NCI-H526 (cell line): ENCODE measurements at regions not wholly inside any gene's neighbourhood (a gene's known extent, or its start where the extent isn't known, plus 50 kb on each side); places are given as distances from the start of the nearest gene placed in this dataset.
A peak's percentile ranks its signal among the peaks of the same experiment; 100 is the strongest.
"Not testable (repeated sequence)": the region's sequence is repeated elsewhere in the genome, so short reads cannot be mapped to it uniquely, and the experiment has no call there.

Experiments used
- DNase-seq, 2 experiments: peaks; one replicate each; lab custom pipeline; 2025; lab: John Stamatoyannopoulos, UW

DNA sequence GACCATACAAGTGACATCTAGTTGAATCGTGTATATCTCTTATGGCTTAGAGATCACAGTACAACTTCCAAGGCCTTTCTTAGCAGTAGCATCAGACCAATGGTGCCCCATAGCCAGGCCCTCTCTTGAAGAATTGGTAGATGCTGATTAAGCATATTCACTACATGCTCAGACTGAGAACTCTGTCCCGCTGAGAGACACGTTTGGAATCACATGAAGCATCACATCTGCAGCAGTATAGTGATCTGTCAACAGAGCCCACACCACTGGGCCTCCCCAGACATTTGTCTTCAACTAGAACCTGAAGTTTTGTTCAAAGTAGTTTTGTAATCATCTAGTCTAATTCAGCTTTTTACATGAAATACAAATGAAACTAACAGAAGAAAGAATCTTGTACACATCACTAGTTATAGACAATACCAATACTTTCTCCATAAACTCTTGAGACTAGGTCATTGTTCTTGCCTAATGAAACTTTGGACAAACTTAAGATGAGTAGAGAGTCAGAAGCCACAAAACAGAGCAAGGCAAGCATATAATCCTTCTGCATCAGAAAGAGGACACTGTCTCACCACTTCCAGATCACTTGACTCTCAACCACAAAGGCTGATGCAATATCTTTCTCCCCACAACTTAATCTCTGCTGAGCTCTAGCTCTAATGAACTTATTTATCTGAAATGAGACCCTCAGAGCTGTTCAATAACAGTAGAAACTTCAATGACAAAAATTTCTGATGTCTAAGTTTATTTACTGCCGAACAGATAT, 182.7 kb downstream of the TBX18 start:
- no peak for DNase-seq

DNA sequence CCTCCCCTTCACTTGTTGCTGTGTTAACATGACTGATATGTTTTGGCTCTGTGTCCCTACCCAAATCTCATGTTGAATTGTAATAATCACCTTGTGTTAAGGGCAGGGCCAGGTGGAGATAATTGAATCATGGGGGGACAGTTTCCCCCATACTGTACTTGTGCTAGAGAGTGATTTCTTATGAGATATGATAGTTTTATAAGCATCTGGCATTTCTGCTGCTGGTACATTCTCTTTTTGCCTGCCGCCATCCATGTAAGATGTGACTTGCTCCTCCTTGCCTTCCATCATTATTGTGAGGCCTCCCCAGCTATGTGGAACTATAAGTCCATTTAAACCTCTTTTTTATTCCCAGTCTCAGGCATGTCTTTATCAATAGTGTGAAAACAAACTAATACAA, 185.0 kb downstream of the TBX18 start:
- DNase-seq = no peak

DNA sequence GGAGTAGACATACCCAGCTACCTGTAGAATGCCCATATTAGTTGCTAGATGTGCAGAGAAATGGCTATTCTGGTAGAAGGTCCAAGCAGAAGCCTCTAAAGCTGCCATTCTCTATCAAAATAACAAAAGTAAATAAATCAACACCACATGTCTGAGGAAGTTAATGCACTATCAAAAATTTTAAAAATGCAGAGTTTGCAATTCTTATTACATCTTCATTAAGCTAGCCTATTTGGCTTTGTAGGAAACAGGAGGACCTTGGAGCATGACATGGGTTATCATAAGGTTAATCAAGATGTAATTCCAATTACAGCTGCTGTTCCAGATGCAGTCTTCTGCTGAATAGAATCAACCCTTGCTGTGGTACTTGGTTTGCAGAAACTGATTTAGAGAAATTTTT, 188.4 kb downstream of the TBX18 start:
- no peak for DNase-seq

DNA sequence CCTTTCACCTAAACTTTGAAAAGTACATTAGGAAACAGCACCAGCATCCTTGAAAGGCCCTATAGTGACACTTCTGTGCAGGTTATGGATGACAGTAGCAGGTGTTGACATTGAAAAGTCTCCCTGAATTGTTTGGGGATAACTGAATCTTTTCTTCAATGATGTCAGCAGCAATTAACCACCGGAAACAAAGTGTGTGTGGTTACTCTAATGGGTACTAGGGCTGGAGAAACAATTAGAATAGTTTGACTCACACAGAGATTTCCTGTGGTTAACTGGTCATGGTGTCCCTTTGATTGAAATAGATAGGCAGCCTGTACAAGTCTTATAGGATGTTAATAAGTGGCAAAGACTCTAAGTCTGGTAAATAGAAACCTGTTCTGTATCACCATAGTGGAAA, 189.1 kb downstream of the TBX18 start:
- no peak for DNase-seq

DNA sequence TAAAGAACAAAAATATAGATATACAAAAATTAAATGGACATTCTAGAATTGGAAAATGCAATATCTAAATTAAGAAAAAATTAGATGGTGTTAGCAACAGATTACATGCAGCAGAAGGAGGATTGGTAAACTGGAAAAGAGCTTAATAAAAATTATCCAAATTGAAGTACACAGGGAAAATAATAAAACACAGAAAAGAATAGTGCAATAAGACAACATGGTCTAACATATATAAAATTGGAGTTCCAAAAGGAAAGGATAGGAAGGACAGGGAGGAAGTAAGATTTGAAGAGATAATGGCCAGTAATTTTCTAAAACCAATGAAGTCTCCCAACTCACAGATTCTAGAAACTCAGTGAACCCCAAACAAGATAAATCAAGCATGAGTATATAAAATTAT, 194.5 kb downstream of the TBX18 start:
- no peak for DNase-seq

DNA sequence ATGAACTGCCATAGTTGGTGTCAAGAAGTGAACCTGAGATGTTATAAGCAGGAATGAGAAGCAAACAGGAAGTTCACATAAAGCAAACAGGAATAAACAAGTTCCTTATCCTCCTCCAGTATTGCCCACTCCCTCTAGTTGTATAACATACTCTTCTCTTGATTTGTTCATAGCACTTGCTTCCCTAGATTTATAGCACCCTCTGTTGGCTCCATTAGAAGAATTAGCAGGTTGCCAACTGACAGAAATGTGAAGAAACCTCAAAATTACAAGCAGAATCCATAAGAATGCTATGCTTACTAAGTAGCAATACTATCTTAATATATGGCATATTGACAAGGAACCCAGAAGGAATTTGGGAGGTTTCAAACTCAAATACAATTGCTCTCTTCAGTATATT, 195.4 kb downstream of the TBX18 start:
- DNase-seq = peak in 1 of 2 experiments; percentile 1

DNA sequence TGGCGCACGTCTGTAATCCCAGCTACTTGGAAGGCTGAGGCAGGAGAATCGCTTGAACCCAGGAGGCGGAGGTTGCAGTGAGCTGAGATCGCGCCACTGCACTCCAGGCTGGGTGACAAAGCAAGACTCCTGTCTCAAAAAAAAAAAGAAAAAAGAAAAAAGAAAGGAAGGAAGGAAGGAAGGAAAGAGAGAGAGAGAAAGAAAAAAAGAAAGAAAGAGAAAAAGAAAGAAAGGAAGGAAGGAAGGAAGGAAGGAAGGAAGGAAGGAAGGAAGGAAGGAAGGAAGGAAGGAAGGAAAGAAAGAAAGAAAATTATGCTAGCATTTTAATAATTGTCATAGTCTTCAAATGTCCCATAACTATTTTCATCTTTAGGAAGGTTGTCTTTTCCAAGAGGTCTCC, 198.7 kb downstream of the TBX18 start:
- DNase-seq = not testable (repeated sequence)

DNA sequence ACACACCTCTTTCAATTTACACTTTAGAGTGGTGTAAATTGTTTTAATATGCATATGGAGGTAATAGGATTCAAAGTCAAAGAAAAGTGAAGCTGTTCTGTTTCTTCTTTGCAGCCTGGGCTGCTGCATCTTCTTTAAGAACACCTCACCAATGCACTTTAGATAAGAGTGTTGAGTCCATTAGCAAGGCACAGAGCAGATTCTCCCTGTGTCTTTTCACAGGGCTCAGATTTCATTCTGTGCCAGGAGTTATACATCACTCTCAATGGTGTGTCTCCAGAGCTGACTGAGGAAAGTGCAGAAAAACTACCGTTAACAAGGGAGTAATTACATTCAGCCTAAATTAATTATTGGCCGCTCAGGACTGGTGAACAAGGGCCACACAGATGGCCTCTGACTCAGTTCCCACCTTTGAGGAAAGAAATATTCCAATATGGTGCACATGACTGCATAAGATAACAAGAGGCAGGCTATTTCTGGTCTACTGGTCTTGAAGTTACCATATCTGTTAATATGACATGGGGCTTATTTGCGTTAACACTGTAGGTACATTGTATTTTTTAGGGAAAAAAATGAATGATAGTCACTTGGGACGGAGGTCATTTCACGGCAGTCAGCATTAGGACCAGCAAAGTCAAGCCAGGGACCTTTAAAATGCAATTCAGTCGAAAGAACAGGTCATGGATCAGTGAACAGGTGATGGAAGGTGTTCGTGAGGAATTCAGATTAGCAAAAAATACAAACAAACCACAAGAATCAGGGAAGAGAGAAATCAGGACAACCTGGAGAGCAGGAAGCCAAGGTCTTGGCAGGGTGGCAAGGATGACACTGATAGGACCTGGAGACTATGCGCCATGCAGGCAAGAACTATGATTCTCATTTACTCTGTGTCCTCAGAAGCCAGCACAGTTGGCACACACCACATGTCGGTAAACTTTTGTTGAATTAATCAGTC, 203.7 kb downstream of the TBX18 start:
- no peak for DNase-seq

DNA sequence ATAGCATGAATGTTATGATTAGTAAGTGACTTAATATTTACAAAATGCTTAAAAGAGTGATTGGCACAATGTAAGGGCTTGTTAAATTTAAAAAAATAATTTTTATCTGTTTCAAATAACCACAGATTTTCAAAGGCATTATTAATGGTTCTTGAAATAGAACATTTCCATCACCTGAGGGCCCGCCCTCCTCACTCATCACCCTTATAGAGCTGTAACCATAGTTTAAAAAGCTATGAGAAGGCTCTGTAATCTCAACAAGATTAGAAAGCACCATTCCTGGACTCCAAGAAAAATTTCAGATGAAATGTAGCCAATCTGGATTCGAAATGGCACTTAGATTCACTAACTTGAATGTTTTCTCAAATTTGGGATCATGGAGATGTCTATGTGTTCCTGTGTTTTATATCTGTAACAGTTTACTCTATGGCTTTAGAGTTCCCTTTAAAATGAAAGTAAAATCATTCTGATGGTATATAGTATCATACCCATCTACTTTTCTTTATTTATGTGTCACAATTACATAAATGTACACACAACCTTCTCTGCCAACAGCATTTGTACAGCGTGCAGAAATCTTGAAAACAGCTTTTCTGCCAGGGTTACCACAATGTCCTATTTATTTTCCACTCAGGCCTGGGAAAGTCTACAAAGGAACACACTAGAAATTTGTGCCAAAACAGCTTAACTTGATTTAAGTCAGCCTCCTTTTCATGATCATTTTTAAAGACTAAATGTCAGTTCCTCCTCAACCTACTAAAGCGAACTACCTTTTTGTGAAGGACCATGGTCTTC, 207.7 kb downstream of the TBX18 start:
- DNase-seq = no peak

DNA sequence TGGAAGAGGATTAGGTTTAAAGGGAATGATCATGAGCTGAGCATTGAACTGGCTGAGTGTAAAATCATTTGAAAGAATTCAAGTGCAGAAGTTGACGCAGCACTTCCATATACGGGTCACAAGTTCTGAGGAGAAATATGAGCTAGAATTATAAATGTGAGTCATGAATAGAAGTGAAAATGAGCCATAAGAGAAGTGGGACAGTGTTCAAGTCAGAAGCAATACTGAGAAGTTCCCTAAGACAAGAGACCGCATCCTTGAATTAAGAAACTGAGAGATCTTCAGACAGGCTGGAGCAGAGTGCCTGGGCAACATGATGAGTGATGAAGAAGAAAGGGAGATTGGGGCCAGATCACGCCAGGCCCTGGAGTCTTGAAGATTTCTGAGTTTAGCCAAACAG, 209.7 kb downstream of the TBX18 start:
- no peak for DNase-seq

DNA sequence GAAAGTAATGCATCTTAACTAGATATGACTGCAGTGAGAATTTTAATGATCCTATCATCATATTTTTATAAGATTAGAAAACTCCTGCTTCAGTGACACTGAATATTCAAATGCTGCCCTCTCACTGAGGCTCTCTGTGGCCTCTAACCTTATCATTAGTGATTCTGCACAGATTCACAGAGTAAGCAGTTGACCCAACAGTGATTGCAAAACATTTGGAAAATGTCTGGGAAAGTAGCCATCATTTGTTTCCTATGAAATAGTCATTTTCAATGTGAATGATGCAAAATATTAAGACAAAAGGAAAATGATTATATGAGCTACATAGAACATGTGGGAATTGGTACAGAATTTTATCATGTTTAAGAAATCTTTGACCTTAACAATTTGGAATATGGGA, 210.3 kb downstream of the TBX18 start:
- DNase-seq = no peak

DNA sequence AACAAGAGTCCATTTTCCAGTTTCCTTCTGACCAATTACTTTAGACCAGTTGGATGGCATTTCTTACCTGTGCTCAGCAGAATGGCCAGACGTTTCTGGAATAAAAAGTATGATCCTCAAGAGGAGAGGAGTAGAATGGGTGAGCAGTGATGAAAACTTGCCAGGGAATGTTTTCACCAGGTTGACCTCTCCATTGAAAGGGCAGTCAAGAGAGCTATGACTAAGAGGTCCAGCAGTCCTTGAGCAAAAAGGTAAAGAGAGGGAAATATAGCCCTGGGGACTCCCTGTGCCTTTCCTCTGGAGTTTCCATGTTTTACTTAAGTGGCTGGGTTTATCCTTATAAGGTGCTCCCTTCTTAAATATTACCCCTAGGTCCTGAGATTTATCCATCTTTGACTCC, 210.9 kb downstream of the TBX18 start:
- no peak for DNase-seq

DNA sequence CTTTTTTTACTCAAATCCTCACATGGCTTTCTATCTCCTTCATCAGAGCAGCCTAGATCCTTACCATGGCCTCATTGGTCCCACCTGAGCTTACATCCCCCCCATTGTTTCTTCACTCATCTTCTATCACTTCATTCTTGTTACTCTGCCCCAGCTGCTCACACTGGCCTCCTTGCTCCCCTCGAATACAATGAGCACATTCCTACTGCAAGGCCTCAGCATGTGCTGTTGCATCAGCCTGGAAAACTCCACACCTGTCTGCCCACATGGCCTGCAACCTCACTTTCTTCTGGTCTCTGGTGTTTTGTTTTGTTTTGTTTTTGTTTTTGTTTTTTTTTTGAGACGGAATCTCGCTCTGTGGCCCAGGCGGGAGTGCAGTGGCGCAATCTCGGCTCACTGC, 212.6 kb downstream of the TBX18 start:
- no peak for DNase-seq

DNA sequence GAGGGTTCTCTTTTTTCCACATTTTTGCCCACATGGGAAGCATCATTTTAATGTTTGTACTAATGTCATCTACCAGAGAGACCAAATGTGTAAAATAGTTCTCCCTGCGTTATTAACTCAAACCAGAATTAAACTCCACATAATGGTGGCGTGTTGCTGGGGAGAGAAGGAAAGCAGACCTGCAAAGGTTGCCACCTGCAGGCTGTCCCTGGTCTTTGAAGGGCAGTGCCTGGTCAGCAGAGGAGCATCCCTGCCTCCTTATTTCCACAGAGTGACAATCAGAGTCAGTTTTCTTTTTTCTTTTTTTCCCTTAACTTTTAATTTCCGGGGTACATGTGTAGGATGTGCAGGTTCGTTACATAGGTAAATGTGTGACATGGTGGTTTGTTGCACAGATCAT, 214.5 kb downstream of the TBX18 start:
- DNase-seq = no peak

DNA sequence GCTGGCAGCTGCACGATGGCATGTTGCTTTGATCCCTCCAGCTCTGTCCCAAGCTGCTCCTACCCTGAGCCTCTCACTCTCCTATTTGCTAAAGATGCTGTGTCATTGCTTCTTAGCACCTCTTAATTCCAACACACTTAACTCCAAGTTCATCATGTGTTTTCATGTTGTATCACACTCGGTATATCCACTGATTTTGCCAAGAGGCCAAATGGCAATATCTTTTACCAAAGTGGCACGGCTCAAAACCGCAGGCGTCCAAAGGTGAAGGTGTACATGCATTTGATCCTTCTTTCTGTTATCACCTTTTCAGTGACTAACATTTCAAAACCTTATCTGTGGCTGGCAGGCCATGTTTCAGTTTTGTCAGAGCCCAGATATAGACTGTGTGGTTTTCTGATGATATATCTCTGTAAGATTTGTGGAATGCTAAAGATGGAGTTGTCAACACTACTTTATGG, 217.0 kb downstream of the TBX18 start:
- DNase-seq = no peak

DNA sequence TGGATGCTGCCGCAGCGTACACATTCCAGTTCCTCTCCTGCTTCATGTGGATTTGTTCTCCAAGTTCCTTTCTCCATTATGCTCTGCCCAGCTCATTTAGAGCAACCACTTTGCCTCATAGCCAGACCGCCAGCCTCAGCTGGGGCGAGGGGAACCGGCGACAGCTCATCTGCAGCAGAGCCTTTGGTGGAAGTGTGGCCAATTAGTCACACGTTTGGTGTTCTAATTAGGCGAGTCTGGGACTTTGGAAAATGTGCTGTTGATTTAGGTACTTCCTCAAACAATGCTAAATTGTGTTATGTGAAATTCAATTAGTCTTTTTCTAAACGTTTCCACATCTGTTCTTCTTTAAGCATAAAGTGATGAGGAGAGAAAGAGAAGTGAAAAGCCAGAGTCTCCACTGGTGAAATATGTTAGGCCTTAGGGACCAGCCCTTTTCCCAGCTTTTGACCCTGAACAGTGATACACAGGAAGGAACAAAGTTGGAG, 217.9 kb downstream of the TBX18 start:
- no peak for DNase-seq

DNA sequence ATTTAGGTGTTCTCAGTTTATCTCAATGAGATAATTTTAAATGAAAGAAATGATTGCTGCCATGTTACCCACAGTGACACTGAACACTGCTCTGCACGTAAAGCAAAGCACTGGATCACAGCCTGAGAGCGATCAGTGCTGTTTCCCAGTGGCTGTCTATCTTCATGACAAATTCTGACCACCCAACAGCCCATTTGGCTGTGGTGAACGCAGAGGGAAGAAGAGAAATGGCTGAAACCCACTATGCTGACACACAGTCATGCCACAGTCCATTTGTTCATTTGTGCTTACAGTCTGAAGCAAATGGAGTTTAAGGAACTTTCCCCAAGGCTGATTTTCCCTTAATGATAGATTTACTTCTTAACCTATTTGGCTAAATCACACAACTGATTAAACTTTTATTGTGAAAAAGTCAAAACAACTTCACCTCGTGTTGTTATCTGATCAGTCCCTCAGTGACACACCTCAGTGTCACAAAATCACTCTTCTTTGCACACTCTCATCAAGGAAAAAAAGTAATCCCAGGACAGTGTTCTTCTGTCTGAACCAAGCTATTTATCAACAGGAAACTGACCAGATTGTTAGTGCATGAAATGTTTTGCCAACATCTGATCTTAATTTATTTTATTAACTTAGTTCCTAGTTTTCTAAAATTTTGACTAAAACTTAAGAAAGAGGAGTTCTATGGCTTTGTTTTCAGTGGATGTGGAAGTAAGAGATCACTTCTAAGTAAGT, 225.1 kb downstream of the TBX18 start:
- DNase-seq = no peak

DNA sequence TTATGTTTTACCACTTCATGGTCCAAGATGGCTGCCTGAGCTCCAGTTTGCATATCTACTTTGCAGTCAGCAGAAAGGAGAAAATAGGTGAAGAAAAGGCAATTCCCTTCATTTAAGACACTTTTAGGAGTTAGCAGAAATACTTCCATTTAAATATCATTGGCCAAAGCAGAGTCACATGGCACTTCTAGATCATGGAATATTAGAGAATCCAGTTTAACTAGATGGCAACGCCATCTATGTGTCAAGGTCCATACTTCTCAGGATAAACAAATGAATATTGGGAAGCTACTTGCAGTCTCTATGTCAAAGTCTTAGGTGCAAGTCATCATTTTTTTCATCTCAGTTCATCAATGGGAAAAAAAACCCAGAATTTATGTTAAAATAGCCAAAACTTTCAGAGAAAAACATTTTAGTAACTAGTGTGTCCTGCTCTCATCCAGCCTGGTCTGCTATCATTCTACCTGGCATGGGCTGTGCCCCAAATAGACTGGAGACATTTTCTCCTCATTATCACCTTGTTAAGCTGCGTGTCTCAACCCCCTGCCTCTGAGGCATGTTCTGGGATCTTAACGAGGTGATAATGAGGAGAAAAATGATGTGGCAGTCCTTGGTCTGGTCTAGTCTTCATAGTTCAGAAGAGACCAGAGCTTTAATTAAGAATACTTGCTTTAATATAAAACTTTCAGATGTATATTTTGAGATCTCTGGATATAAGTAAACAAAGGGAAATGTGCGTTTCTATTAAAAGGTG, 227.3 kb downstream of the TBX18 start:
- no peak for DNase-seq

DNA sequence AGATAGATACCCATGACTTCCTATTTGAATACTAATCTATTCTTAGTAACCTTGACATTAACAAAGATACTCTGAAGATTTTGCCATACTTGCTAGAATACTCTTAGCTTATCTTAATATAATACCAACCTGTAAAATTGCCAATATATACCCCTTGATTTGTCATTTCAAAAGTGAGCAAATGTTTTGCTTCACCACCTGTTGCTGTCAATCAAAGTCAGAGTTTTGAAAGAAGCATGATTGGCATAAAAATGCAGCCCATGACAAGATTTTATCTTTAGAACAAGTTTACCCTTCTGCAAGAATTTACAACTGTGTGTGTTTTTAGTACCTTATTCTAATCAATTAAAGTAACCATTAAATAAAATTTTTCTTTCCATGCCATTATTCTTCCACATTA, 236.2 kb downstream of the TBX18 start:
- no peak for DNase-seq

DNA sequence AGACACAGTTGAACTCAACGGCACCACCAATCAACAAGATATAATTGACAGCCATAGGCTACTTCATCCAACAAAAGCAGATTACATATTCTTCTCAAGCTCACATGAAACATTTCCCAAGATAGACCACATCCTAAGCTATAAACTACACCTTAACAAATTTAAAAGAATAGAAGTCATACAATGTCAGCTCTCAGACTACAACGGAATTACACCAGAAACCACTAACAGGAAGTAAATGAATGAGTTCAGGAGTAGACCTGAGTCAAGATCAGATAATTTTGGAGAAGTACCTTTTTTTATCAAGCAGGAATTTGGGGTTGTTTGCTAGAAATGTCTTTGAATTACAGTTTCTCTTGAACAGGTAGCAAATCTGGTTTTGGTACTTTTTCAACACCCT, 237.8 kb downstream of the TBX18 start:
- no peak for DNase-seq

DNA sequence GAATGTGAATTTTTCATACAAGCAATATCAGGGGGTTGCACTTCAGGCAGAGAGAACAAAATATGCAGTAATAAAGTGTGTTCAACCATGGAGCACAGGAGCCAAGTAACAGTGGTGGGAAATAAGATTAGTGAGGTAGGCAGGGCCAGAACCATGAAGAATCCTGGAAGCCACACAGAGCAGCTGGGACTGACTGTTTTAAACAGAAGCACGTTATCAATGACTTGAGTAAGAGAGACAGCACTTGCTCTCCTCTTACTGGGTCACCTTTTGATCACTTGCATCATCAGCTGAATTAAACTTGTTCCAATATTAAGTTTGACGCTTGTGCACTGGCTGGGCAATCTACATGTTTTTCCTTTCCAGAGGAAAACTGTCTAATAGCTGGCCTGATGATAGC, 238.5 kb downstream of the TBX18 start:
- no peak for DNase-seq
